WTC11 (cell line): ENCODE measurements at regions not wholly inside any gene's neighbourhood (a gene's known extent, or its start where the extent isn't known, plus 50 kb on each side); places are given as distances from the start of the nearest gene placed in this dataset.

Experiments used
- ATAC-seq: fragments of 200-7000 bp; cut with Tn5 transposase; 2 replicates; pipeline ENCODE4 v1.10.0; 2021; ENCODE audit warnings: mild to moderate bottlenecking, moderate library complexity
- CTCF ChIA-PET: fragments of 300-600 bp; sonication (Branson Sonifier 250); formaldehyde crosslinking; loops from one replicate; lab custom pipeline; 2021; ENCODE audit warnings: antibody characterized with exemption; lab: Charles Lee
- POLR2A ChIA-PET: fragments of 350-600 bp; sonication (Branson Sonifier 250); formaldehyde crosslinking; loops from one replicate; lab custom pipeline; 2021; ENCODE audit warnings: antibody characterized with exemption; lab: Charles Lee
- DNase-seq: peaks from one replicate; pipeline ENCODE4 v3.0.0; 2021; ENCODE audit warnings: low spot score
- H3K27ac Mint-ChIP-seq: 2 replicates; pipeline ENCODE4 v1.8.0; 2021; ENCODE audit warnings: mixed read lengths
- H3K27me3 Mint-ChIP-seq: 2 replicates; pipeline ENCODE4 v1.8.0; 2021; ENCODE audit warnings: low read depth, mild to moderate bottlenecking, moderate library complexity, mixed read lengths
- H3K36me3 Mint-ChIP-seq: 2 replicates; pipeline ENCODE4 v1.8.0; 2021; ENCODE audit warnings: mixed read lengths
- H3K4me1 Mint-ChIP-seq: 2 replicates; pipeline ENCODE4 v1.8.0; 2022; ENCODE audit warnings: mixed read lengths
- H3K4me3 Mint-ChIP-seq: 2 replicates; pipeline ENCODE4 v1.8.0; 2021; ENCODE audit warnings: mild to moderate bottlenecking, moderate library complexity, mixed read lengths
- H3K9me3 Mint-ChIP-seq: 2 replicates; pipeline ENCODE4 v1.8.0; 2021; ENCODE audit warnings: mixed read lengths
- ATF6 ChIP-seq: sonication (generic); formaldehyde crosslinking; IDR thresholded peaks from 2 replicates; pipeline ENCODE4 v1.8.1; 2023; ENCODE audit warnings: mild to moderate bottlenecking, missing genetic modification reagents
- CREM ChIP-seq: sonication (generic); formaldehyde crosslinking; IDR thresholded peaks from 2 replicates; pipeline ENCODE4 v1.8.1; 2022; ENCODE audit warnings: mild to moderate bottlenecking, missing genetic modification reagents, moderate library complexity
- ELF4 ChIP-seq: sonication (generic); formaldehyde crosslinking; IDR thresholded peaks from 2 replicates; pipeline ENCODE4 v1.8.1; 2022; ENCODE audit warnings: low read depth, mild to moderate bottlenecking, moderate library complexity, missing genetic modification reagents
- FOXK1 ChIP-seq: sonication (generic); formaldehyde crosslinking; IDR thresholded peaks from 2 replicates; pipeline ENCODE4 v1.8.0; 2022; ENCODE audit warnings: mild to moderate bottlenecking, moderate library complexity, missing genetic modification reagents
- FOXP1 ChIP-seq: sonication (generic); formaldehyde crosslinking; IDR thresholded peaks from 2 replicates; pipeline ENCODE4 v1.8.0; 2022; ENCODE audit warnings: missing genetic modification reagents, mild to moderate bottlenecking, moderate library complexity, borderline replicate concordance
- GABPB1 ChIP-seq: sonication (generic); formaldehyde crosslinking; IDR thresholded peaks from 2 replicates; pipeline ENCODE4 v1.8.1; 2023; ENCODE audit warnings: mild to moderate bottlenecking, missing genetic modification reagents
- GRHL2 ChIP-seq: fragments of 250-450 bp; sonication (Bioruptor Pico); IDR thresholded peaks from 2 replicates; pipeline ENCODE4 v1.8.0; 2022; ENCODE audit warnings: mild to moderate bottlenecking, moderate library complexity; ENCODE audit not compliant: insufficient replicate concordance, severe bottlenecking
- JUN ChIP-seq: sonication (generic); formaldehyde crosslinking; IDR thresholded peaks from 2 replicates; pipeline ENCODE4 v1.8.0; 2023; ENCODE audit warnings: mild to moderate bottlenecking, missing genetic modification reagents
- MLX ChIP-seq: sonication (generic); formaldehyde crosslinking; IDR thresholded peaks from 2 replicates; pipeline ENCODE4 v1.8.1; 2023; ENCODE audit warnings: mild to moderate bottlenecking, missing genetic modification reagents, moderate library complexity
- MXD4 ChIP-seq: fragments of 250-450 bp; sonication (Bioruptor Pico); IDR thresholded peaks from 2 replicates; pipeline ENCODE4 v1.8.0; 2021; ENCODE audit warnings: mild to moderate bottlenecking, moderate library complexity, borderline replicate concordance
- NFYB ChIP-seq: sonication (generic); formaldehyde crosslinking; conservative IDR thresholded peaks from 2 replicates; pipeline ENCODE4 v1.8.0; 2022; ENCODE audit warnings: low read depth, missing genetic modification reagents
- NR3C1 ChIP-seq: sonication (generic); formaldehyde crosslinking; conservative IDR thresholded peaks from 2 replicates; pipeline ENCODE4 v1.8.1; 2023; ENCODE audit warnings: low read depth, mild to moderate bottlenecking, missing genetic modification reagents
- PREB ChIP-seq: sonication (generic); formaldehyde crosslinking; IDR thresholded peaks from 2 replicates; pipeline ENCODE4 v1.8.1; 2022; ENCODE audit warnings: mild to moderate bottlenecking, missing genetic modification reagents, moderate library complexity, borderline replicate concordance
- PRRX2 ChIP-seq: fragments of 250-450 bp; sonication (Bioruptor Pico); IDR thresholded peaks from 2 replicates; pipeline ENCODE4 v1.8.0; 2021; ENCODE audit warnings: mild to moderate bottlenecking
- RELA ChIP-seq: sonication (generic); formaldehyde crosslinking; IDR thresholded peaks from 2 replicates; pipeline ENCODE4 v1.8.1; 2022; ENCODE audit warnings: missing genetic modification reagents, mild to moderate bottlenecking, borderline replicate concordance
- SOX15 ChIP-seq: fragments of 250-450 bp; sonication (Bioruptor Pico); IDR thresholded peaks from 2 replicates; pipeline ENCODE4 v1.9.0; 2021; ENCODE audit warnings: mild to moderate bottlenecking
- TF ChIP-seq, protein P1 (sequence below): sonication (generic); formaldehyde crosslinking; IDR thresholded peaks from 2 replicates; pipeline ENCODE4 v1.8.0; 2022; ENCODE audit warnings: missing genetic modification reagents
- TF ChIP-seq, protein P2 (sequence below): sonication (generic); formaldehyde crosslinking; conservative IDR thresholded peaks from 2 replicates; pipeline ENCODE4 v1.8.1; 2023; ENCODE audit warnings: mild to moderate bottlenecking, low read depth, missing genetic modification reagents, moderate library complexity
- TF ChIP-seq, protein P3 (sequence below): sonication (generic); formaldehyde crosslinking; IDR thresholded peaks from 2 replicates; pipeline ENCODE4 v1.8.1; 2023; ENCODE audit warnings: mild to moderate bottlenecking, missing genetic modification reagents, moderate library complexity

DNA sequence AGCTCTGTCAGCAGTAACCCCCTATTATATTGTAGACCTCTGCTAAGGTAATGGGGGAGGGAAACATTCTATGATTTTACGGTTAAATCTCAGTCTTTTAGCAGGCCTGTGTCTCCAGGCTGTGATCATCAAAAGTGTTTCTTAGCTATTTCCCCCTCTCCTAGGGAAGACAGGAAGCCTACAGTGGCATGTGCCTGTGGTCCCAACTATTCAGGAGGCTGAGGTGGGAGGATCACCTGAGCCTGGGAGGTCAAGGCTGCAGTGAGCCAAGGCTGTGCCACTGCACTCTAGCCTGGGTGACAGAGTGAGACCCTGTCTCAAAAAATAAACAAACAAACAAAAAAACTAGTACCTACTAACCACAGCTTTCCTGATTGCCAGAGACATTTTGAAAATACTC is 67.9 kb downstream of the DNAAF9 start:
- Mint-ChIP-seq H3K4me1 (peaks cover 2% of the 10 kb centered on the region; the same call in 1 of the 2 replicates), H3K27me3 (no peaks in the 10 kb centered on the region), H3K27ac (no peak overlapping the region), H3K4me3 (no peak overlapping the region), H3K36me3 (peaks cover 12% of the 10 kb centered on the region), H3K9me3 (0 out of 2 replicates have a peak, but pooled peaks cover 4% of the 10 kb centered on the region)
- ChIA-PET CTCF (no interaction called here), POLR2A (no interaction called here)
- TF ChIP-seq MLX (CRISPR knock-in tag) (no peak), FOXP1 (CRISPR knock-in tag) (no peak), PREB (CRISPR knock-in tag) (no peak), PRRX2 (CRISPR knock-in tag) (no peak), GABPB1 (CRISPR knock-in tag) (no peak)
- TF ChIP-seq, protein P1, sequence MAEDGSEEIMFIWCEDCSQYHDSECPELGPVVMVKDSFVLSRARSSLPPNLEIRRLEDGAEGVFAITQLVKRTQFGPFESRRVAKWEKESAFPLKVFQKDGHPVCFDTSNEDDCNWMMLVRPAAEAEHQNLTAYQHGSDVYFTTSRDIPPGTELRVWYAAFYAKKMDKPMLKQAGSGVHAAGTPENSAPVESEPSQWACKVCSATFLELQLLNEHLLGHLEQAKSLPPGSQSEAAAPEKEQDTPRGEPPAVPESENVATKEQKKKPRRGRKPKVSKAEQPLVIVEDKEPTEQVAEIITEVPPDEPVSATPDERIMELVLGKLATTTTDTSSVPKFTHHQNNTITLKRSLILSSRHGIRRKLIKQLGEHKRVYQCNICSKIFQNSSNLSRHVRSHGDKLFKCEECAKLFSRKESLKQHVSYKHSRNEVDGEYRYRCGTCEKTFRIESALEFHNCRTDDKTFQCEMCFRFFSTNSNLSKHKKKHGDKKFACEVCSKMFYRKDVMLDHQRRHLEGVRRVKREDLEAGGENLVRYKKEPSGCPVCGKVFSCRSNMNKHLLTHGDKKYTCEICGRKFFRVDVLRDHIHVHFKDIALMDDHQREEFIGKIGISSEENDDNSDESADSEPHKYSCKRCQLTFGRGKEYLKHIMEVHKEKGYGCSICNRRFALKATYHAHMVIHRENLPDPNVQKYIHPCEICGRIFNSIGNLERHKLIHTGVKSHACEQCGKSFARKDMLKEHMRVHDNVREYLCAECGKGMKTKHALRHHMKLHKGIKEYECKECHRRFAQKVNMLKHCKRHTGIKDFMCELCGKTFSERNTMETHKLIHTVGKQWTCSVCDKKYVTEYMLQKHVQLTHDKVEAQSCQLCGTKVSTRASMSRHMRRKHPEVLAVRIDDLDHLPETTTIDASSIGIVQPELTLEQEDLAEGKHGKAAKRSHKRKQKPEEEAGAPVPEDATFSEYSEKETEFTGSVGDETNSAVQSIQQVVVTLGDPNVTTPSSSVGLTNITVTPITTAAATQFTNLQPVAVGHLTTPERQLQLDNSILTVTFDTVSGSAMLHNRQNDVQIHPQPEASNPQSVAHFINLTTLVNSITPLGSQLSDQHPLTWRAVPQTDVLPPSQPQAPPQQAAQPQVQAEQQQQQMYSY (CRISPR knock-in tag) = no peak
- TF ChIP-seq, protein P2, sequence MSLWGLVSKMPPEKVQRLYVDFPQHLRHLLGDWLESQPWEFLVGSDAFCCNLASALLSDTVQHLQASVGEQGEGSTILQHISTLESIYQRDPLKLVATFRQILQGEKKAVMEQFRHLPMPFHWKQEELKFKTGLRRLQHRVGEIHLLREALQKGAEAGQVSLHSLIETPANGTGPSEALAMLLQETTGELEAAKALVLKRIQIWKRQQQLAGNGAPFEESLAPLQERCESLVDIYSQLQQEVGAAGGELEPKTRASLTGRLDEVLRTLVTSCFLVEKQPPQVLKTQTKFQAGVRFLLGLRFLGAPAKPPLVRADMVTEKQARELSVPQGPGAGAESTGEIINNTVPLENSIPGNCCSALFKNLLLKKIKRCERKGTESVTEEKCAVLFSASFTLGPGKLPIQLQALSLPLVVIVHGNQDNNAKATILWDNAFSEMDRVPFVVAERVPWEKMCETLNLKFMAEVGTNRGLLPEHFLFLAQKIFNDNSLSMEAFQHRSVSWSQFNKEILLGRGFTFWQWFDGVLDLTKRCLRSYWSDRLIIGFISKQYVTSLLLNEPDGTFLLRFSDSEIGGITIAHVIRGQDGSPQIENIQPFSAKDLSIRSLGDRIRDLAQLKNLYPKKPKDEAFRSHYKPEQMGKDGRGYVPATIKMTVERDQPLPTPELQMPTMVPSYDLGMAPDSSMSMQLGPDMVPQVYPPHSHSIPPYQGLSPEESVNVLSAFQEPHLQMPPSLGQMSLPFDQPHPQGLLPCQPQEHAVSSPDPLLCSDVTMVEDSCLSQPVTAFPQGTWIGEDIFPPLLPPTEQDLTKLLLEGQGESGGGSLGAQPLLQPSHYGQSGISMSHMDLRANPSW (CRISPR knock-in tag) = no peak
- ATAC-seq (no peak), DNase-seq (no peak)

- ATAC-seq (no peak), DNase-seq (no peak)
- Mint-ChIP-seq H3K4me3 (no peak overlapping the region), H3K27me3 (no peaks in the 10 kb centered on the region), H3K27ac (no peak overlapping the region), H3K36me3 (peaks cover 13% of the 10 kb centered on the region), H3K9me3 (0 out of 2 replicates have a peak, but pooled peaks cover 4% of the 10 kb centered on the region), H3K4me1 (peaks cover 2% of the 10 kb centered on the region; the same call in 1 of the 2 replicates)
- ChIA-PET POLR2A (no interaction called here), CTCF (no interaction called here)
- TF ChIP-seq CREM (CRISPR knock-in tag) = no peak
- TF ChIP-seq, protein P3, sequence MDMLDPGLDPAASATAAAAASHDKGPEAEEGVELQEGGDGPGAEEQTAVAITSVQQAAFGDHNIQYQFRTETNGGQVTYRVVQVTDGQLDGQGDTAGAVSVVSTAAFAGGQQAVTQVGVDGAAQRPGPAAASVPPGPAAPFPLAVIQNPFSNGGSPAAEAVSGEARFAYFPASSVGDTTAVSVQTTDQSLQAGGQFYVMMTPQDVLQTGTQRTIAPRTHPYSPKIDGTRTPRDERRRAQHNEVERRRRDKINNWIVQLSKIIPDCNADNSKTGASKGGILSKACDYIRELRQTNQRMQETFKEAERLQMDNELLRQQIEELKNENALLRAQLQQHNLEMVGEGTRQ (CRISPR knock-in tag) = no peak
- no peak for TF ChIP-seq RELA (CRISPR knock-in tag)
- TF ChIP-seq, protein P1 (CRISPR knock-in tag) = no peak
- TF ChIP-seq NR3C1 = no peak
- TF ChIP-seq MXD4 (CRISPR knock-in tag) = no peak
- no peak for TF ChIP-seq NFYB (CRISPR knock-in tag)
- no peak for TF ChIP-seq SOX15 (CRISPR knock-in tag)
- no peak for TF ChIP-seq GRHL2 (CRISPR knock-in tag)
- no peak for TF ChIP-seq ELF4 (CRISPR knock-in tag)
- no peak for TF ChIP-seq JUN (CRISPR knock-in tag)
- TF ChIP-seq ATF6 (CRISPR knock-in tag) = no peak
- TF ChIP-seq FOXK1 (CRISPR knock-in tag) = no peak
Measured at GRCh38 chr20:3339076-3339475, 68.4 kb downstream of the DNAAF9 start.
